ENCODE measurements at regions not wholly inside any gene's neighbourhood (a gene's known extent, or its start where the extent isn't known, plus 50 kb on each side); places are given as distances from the start of the nearest gene placed in this dataset.

GRCh38 chr7:116347151-116347832 lies 137.0 kb downstream of the TES start:
- Histone ChIP-seq H2AK5ac (ENCODE audit: insufficient read length, low read length) (no peak overlapping the region), H4K5ac (ENCODE audit: insufficient read length, low read depth, low read length) (no peak overlapping the region), H2BK20ac (ENCODE audit: low read depth, low read length, poor library complexity, severe bottlenecking) (no peak overlapping the region), H4K91ac (ENCODE audit: insufficient read length, low read depth, low read length) (no peak overlapping the region), H3K4ac (ENCODE audit: low read depth, low read length) (no peak overlapping the region), H2AFZ (ENCODE audit: low read length) (no peak overlapping the region), H4K8ac (replicated peaks; ENCODE audit: insufficient read length, low read depth, low read length) (no peak overlapping the region), H3K9ac (ENCODE audit: extremely low read depth, insufficient read length, low read length) (no peak overlapping the region), H3K56ac (ENCODE audit: insufficient read length, low read depth, low read length) (no peak overlapping the region), H3K79me1 (ENCODE audit: insufficient read depth, low read depth, low read length, poor library complexity, severe bottlenecking) (no peaks in the 10 kb centered on the region), H3K23me2 (ENCODE audit: insufficient read length, low read depth, low read length, poor library complexity, severe bottlenecking) (no peaks in the 10 kb centered on the region), H3K9me3 (ENCODE audit: control insufficient read depth, low read depth, low read length) (no peaks in the 10 kb centered on the region), H2BK12ac (ENCODE audit: insufficient read length, low read depth, low read length) (no peak overlapping the region), H3K23ac (ENCODE audit: insufficient read length, low read depth, low read length) (no peak overlapping the region), H3K27ac (ENCODE audit: insufficient read length, low read depth, low read length) (no peak overlapping the region), H3K4me2 (ENCODE audit: insufficient read depth, insufficient read length, low read length) (no peak overlapping the region), H2BK120ac (ENCODE audit: low read depth, low read length, poor library complexity, severe bottlenecking) (no peak overlapping the region), H4K20me1 (ENCODE audit: control insufficient read depth, insufficient read depth, insufficient read length) (no peaks in the 10 kb centered on the region), H3K18ac (ENCODE audit: insufficient read length, low read depth, low read length) (no peak overlapping the region), H3T11ph (ENCODE audit: low read length) (no peak overlapping the region), H3K4me1 (ENCODE audit: insufficient read depth, low read length) (no peaks in the 10 kb centered on the region), H2BK15ac (ENCODE audit: low read depth, low read length) (no peak overlapping the region), H3K79me2 (ENCODE audit: insufficient read depth, low read length) (no peaks in the 10 kb centered on the region), H3K27me3 (ENCODE audit: insufficient read depth, low read length) (no peaks in the 10 kb centered on the region), H3K14ac (ENCODE audit: insufficient read depth, low read length) (no peak overlapping the region), H2BK5ac (ENCODE audit: insufficient read length, low read length) (no peak overlapping the region)
- TF ChIP-seq CTCF (conservative IDR thresholded peaks at IDR 0.05): no peak
- H3K36me3 Mint-ChIP-seq (ENCODE audit: insufficient read depth in 1 of 3, low read depth in 3 of 3): peaks cover 0 to 2% (median 0%) of the 10 kb centered on the region in 3 experiments; a peak in 3 of 7 replicates
- no peaks in the 10 kb centered on the region for H3K4me1 Mint-ChIP-seq
- peaks cover 0 to 2% of the 10 kb centered on the region in 2 experiments; a peak in 1 of 5 replicates for H3K9me3 Mint-ChIP-seq
- H3K27ac Mint-ChIP-seq: no peak overlapping the region
- DNase-seq: no peak
- no peaks in the 10 kb centered on the region for H3K27me3 Mint-ChIP-seq (ENCODE audit: low read depth)
- no peak overlapping the region for H3K4me3 Mint-ChIP-seq
- no CpG with 5 or more reads among the region's 3 CpGs for WGBS (ENCODE audit: extremely low coverage, insufficient read length, low lambda C conversion rate)

All from H9 (cell line).